Stimulated activated CD8-positive, alpha-beta memory T cell treated with anti-CD3 and anti-CD28 coated beads, Interleukin-4, amount 100 ng/mL, for 24 hours (primary cell): ENCODE measurements at regions not wholly inside any gene's neighbourhood (a gene's known extent, or its start where the extent isn't known, plus 50 kb on each side); places are given as distances from the start of the nearest gene placed in this dataset.
"Not testable (repeated sequence)": the region's sequence is repeated elsewhere in the genome, so short reads cannot be mapped to it uniquely, and the experiment has no call there.

Source experiments
- DNase-seq: peaks from one replicate; pipeline ENCODE4 v3.0.0-alpha.2; 2020; ENCODE audit warnings: low read depth

DNA sequence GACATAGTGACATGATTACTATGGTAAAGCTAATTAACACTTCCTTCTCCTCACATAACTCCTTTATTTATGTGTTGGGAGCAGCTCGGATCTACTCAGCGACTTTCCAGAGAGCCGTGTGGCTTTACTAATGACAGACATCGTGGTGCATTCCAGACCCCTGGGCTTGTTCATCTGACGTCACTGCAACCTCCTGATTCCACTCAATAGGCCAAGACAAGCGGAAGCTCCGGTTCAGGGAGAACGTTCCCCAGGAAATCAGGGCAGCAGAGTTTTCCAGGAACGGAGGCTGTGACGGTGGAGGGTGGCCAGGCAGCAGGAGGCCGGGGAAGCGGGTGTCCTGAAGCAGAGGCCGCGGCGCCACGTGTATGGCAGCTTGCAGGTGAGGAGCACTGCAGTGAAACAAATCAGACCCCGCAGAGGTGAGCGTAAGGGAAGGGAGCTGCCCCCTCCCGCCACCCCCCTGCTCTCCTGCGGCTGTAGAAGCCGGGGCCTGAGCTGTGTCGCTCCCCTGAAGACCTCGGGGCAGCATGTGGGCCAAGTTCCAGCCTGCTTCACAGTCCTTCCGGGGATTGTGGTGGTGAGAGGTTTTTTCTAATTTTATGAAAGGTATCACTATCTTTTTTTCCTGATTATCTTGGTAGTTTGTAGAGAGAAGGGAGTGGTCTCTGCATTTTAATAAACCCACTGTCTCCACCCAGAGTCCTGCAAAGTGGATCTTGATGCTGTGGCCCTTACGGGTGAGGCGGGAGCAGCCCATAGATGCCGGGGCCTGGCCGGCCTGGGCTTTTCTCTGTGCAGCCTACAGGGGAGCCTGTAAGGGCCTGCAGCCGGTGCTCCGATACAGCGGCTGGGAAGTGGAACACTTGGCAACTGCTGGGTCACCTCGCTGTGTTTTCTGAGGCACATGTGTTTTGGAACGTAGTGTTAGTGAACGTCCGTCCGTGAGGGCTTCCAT, 220.4 kb upstream of the IRX4 start:
- DNase-seq = no peak

- DNase-seq = no peak
These were observed 219.0 kb upstream of the IRX4 start for GRCh38 chr5:2101685-2102084.

DNA sequence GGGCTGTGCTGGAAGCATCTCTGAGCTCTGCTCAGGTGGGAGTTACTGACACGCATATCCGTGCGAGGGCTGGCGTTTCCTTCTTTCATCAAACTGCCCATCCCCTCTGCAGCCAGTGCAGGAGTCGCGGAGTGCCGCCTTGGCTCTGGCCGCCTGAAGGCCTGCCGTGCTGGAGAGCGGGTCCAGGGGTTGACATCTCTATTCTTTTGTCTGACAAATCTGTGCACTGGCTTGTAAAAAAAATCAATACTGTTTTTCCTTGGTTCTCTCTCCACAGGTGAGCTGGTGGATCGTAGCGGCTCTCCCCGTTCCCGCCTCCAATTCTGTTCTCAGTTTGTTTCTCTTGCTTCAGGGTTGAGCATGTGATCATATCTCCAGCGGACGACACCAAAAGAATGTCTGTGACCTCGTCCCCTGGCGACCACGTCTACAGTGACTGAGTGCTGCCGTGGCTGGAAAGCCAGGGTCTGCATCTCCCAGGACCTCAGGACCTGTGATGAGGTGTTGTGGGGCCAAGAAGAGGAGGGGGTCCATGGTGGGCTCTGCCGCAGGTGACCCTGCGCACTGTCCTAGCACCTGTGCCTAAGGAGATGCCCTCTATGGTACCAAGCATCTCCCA, 214.3 kb upstream of the IRX4 start:
- DNase-seq = no peak

- DNase-seq = no peak
These were observed 212.3 kb upstream of the IRX4 start for GRCh38 chr5:2095011-2095410.

DNA sequence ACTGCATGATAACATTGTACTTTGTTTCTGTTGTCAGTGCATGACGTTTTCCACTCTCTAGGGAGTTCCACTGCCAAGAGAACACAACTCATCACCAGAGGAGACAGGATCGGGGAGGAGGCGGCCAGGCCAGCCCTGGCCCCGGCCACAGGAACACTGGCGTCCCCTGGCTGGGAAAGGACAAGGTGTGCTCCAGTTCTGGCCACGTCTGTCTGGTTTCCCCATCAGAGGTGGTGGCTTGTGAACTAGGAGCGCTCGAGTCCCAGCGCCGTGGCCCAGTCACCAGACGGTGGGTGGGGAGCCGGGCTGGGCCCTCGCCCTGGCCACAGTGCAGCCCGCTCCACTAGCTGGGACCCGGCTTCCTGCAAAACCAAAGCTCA, 211.9 kb upstream of the IRX4 start:
- no peak for DNase-seq

DNA sequence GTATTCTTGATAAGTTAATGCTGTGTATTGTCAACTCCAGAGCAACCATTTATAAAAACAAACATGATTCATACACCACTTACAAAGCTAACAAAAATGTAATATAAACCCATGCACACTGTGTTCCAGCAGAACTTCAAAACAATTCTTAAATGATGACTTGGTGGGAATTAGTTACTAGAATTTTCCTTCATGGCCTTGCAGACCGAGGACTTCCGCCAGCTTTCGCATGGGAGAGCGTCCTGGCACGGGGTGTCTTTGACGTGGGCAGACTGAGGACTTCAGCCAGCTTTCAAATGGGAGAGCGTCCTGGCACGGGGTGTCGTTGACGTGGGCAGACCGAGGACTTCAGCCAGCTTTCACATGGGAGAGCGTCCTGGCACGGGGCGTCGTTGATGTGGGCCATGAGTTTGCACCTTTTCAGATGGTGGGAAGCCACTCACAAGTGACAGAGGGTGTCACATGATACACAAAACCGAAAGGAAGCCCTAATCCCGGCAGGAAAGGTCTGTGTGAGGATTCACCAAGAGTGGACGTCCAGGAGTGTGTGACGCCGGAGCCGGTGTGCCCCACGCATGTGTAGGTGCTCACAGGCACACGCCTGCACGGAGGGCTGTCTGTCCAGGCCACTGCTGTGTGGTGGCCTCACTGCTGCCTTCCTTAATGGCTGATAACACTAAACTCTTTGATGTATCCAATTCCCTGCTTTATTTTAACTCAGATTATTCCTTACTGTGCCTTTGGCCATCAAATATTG, 211.3 kb upstream of the IRX4 start:
- DNase-seq = no peak

DNA sequence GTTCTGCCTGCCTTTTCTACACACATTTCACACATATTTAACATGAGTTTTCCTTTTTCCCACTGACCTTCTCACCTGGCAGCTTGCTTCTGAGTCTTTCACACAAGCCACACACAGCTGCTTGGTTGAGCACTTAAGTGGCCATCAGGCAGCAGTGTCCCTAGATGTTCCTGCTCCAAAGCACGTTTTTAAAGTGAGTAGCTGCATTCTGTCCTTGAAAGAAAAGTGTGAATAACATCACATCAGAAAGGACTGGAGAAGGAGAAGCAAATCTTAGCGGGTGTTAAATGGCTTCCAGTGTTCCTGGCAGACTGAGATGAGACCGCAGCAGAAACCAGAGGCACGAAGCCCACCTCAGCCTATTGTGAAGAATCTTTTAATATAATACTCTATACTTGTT, 209.2 kb upstream of the IRX4 start:
- DNase-seq = no peak

DNA sequence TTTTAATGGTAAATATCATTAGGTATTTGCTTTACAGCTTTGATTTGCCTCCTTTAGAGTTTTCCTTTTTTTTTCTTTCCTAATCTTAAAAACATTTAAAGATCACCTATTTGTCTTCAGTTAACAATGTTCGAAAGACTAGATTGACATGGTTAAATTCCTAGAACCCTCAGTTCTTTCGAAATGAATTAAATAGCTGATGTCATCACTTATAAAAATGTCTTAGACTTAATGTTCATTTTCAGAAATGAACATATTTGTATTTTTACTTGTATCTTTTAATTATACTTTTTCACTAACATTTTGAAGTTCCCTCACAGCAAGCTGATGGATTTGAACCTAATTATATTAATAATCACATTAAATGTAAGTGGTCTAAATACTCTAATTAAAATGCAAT, 205.3 kb upstream of the IRX4 start:
- DNase-seq = no peak

GRCh38 chr5:2075365-2075764, 192.6 kb upstream of the IRX4 start:
- no peak for DNase-seq

DNA sequence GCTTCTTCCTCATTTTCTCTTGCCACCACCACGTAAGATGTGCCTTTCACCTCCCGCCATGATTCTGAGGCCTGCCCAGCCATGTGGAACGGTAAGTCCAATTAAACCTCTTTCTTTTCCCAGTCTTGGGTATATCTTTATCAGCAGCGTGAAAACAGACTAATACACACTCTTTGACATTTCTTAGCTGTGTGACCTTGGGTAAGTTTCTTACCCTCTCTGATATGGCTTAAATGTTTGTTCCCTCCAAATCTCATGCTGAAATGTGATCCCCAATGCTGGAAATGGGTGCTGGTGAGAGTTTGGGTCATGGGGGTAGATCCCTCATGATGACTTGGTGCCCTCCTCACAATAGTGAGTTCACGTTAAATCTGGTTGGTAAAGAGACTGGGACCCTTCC, 188.8 kb upstream of the IRX4 start:
- no peak for DNase-seq

DNA sequence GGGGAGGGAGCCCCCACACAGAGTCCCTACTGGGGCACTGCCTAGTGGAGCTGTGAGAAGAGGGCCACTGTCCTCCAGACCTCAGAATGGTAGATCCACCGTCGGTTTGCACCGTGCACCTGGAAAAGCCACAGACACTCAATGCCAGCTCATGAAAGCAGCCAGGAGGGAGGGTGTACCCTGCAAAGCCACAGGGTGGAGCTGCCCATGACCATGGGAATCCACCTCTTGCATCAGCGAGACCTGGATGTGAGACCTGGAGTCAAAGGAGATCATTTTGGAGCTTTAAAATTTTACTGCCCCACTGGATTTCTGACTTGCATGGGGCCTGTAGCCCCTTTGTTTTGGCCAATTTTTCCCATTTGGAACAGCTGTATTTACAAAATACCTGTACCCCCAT, 188.1 kb upstream of the IRX4 start:
- DNase-seq = not testable (repeated sequence)

- no peak for DNase-seq
These were observed 185.8 kb upstream of the IRX4 start for GRCh38 chr5:2068531-2068930.

- DNase-seq = no peak
These were observed 183.6 kb upstream of the IRX4 start for GRCh38 chr5:2066373-2066772.

DNA sequence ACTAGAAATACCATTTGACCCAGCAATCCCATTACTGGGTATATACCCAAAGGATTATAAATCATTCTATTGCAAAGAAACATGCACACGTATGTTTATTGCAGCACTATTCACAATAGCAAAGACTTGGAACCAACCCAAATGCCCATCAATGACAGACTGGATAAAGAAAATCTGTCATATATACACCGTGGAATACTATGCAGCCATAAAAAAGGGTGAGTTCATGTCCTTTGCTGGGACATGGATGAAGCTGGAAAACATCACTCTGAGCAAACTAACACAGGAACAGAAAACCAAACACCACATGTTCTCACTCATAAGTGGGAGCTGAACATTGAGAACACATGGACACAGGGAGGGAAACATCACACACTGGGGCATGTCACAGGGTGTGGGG, 180.7 kb upstream of the IRX4 start:
- DNase-seq = not testable (repeated sequence)

- DNase-seq = no peak
These were observed 170.0 kb upstream of the IRX4 start for GRCh38 chr5:2052687-2053086.

GRCh38 chr5:2049876-2050275, 167.2 kb upstream of the IRX4 start:
- DNase-seq = no peak

DNA sequence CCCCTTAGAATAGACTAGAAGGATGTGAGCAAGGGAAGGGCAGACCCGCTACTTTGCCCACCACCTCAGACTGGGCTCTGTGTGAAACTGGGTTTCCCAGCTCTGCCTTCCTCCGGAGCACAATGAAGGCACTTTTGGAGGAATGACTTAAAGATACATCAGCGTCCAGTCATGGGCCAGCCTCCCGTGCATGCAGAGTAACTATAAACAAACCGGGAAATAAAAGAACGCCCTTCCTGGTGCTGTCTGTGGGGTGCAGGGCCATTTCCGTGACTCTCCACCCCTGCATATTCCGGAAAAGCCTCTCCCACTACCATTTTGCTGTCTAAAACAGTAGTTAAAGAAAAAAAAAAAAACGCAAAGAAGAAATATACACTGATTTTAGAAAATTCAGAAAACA, 165.9 kb upstream of the IRX4 start:
- no peak for DNase-seq

DNA sequence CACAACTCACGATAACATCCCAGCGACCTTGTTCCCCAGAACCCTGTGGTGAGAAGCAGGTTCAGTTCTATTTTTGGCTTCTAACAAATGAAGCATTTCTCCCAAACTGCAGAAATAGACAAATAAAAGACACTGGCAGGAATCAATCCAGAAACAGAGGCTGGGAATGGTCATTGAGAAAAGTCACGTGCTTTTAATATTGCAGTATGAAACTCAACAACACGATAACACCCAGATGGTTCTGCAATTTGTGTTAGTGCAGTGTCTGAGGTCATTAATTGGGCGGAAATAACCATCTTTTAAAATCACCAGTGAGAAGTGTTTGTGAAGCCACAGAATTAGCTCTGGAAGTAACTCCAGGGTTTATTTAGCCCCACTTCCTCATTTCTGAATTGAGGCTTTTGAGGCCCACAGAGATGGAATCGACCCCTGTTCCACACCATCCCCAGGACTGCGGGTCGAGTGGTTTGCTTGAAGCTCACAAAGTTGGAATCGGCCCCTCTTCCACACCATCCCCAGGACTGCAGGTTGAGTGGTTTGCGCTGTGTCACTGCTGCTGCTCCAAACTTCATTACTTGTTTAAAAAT, 164.7 kb upstream of the IRX4 start:
- no peak for DNase-seq

DNA sequence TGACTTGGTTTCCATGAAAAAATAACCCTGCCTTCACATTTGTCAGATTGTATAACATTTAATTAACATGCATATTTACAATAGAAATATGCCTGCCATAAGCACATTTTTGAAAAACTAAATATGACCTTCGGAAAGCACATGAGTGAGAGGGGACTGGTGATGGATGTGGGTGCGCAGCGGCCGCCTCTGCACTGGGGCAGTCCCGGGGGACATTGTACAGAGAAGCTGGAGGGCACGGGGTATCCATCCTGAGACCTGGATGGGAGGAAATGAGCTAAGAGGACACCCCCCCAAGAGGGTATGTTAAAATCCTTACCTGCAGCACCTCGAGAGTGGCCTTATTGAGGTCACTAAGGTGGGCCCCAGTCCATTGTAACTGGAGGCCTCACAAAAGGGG, 161.3 kb upstream of the IRX4 start:
- DNase-seq = no peak

DNA sequence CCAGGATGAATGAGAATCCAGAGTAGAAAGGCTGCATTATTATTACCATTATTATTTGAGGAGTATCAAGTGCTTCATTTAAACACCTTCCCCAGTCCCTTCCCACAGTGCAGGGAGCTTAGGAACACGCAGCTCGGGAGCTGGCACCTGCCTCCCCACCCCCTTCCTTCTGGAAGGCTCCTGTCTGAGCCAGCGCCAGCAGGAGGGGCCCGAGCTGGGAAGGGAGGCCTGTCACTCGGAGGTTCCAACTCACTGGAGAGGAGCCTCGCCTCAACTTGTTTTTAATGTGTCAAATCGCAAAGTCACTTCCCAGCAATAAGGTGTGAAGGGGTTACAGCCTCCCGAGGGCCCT, 156.4 kb upstream of the IRX4 start:
- DNase-seq = no peak

- DNase-seq = peak; percentile 46
These were observed 155.8 kb upstream of the IRX4 start for GRCh38 chr5:2038321-2039179.

DNA sequence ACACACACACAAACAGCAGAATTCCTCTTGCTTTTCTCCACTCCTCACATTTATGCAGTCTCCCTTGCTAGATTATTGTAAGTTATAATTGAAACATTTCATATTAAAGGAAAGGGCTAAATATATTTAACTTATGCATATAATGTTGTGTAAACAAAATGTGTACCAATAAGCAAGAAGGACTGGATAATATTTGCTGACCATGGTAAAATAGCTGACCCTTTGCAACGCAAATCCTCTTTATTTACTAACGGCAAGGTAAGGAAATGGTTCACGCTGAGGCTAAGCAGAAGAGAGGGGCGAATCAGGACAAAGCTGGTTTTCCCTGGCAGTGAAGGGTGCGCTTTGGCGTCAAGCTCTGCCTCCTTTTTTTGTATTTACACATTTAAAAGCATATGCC, 154.2 kb upstream of the IRX4 start:
- DNase-seq = no peak
